MG63 (cell line): ENCODE measurements at regions not wholly inside any gene's neighbourhood (a gene's known extent, or its start where the extent isn't known, plus 50 kb on each side); places are given as distances from the start of the nearest gene placed in this dataset.

Source experiments
- DNase-seq: peaks from one replicate; pipeline ENCODE4 v3.0.0-alpha.2; 2020
- H3K27me3 ChIP-seq: fragments of 250-450 bp; sonication (Bioruptor Pico); 2 replicates; pipeline ENCODE4 v1.5.1; 2020; ENCODE audit warnings: mild to moderate bottlenecking, moderate library complexity
- H3K36me3 ChIP-seq: fragments of 250-450 bp; sonication (Bioruptor Pico); 2 replicates; pipeline ENCODE4 v1.5.1; 2020; ENCODE audit warnings: mild to moderate bottlenecking, moderate library complexity
- H3K4me3 ChIP-seq: fragments of 250-450 bp; sonication (Bioruptor Pico); 2 replicates; pipeline ENCODE4 v1.5.1; 2020; ENCODE audit warnings: mild to moderate bottlenecking, moderate library complexity
- H3K9me3 ChIP-seq: fragments of 250-450 bp; sonication (Bioruptor Pico); 2 replicates; pipeline ENCODE4 v1.5.1; 2020; ENCODE audit warnings: mild to moderate bottlenecking, moderate library complexity

DNA sequence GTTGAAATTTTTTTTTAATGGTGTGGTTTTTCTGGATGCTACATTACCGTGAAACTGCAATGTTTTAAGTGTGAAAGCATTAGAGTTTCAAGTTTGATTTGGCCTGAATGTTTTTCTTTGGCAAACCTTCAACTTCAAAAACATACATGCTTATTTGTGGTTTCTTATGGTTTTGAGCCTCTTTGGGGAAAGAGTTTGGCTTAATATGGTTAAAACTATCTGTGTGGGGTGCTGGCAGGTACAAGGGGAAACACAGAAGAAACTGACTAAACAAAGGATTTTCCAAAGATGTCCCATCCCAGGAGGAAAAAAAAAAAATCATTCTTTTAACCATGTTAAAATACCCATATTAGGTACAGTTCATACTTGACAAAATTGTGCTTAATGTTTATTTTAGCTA is 121.1 kb downstream of the HGF start:
- peaks cover 15% of the 10 kb centered on the region for H3K9me3 ChIP-seq
- H3K36me3 ChIP-seq = no peaks in the 10 kb centered on the region
- no peak for DNase-seq
- H3K4me3 ChIP-seq = no peak overlapping the region
- no peaks in the 10 kb centered on the region for H3K27me3 ChIP-seq

GRCh38 chr7:81645435-81645834 is 124.4 kb downstream of the HGF start:
- H3K36me3 ChIP-seq = no peaks in the 10 kb centered on the region
- H3K9me3 ChIP-seq = no peaks in the 10 kb centered on the region; the same call in 1 of the 2 replicates
- DNase-seq = no peak
- no peaks in the 10 kb centered on the region for H3K27me3 ChIP-seq
- H3K4me3 ChIP-seq = no peak overlapping the region

DNA sequence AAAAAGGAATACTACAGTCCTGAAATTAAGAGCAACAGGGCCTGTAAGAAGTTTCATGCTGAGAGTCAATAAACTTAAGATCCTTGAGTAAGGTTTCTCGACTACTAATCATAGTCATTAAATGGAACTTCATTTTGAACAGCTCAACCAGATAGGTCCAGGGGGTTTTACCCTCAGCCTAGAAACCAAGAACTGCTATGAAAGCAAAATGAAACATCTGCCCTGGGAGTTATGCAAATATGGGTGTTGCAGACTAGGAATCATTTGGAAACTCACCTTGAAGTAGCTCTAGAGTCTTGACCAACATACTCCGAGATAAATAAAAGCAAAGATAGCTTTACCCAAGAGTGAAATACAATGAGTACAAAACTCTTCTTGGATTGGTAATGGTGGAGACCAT is 128.0 kb downstream of the HGF start:
- H3K36me3 ChIP-seq = no peaks in the 10 kb centered on the region
- no peaks in the 10 kb centered on the region for H3K27me3 ChIP-seq
- H3K9me3 ChIP-seq = no peaks in the 10 kb centered on the region; the same call in 1 of the 2 replicates
- no peak for DNase-seq
- H3K4me3 ChIP-seq = no peak overlapping the region

DNA sequence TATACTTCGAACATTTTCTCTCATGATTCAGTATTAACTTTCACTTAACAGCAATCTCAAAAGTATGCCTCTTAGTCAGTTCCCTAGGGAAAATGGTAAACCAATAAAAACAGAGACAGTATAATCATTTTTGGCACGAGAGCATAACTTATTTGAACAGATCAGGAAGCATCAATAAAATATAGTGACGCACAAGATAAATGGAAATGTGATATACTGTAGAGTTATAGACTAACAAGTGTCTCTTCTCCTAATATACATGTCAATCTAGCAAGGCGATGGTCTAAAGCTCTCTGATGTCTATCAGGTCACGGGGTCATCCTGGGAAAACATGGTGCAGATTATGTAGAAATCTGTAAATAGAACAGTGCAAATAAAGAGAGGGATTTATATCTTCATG is 131.6 kb downstream of the HGF start:
- Histone ChIP-seq H3K9me3 (no peaks in the 10 kb centered on the region; the same call in 1 of the 2 replicates), H3K27me3 (no peaks in the 10 kb centered on the region), H3K4me3 (no peak overlapping the region), H3K36me3 (no peaks in the 10 kb centered on the region)
- no peak for DNase-seq

DNA sequence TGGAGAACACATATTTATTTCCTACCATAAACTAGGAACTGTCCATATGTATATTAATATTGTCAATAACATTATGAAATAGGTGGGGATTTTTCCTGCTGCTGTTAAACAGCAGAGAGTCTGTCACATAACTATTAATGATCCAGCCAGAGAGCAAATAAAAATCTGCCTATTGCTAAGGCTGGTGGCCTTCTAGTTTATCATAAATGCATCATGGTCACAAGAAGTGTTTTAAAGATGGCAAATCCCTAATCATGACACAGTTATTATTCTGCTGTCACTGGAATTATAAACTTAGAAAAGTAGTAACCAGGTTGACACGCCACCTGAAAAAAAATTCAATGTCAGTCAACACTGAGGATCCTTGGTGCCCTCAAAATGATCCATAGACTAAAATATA is 132.3 kb downstream of the HGF start:
- no peaks in the 10 kb centered on the region for H3K27me3 ChIP-seq
- no peaks in the 10 kb centered on the region for H3K36me3 ChIP-seq
- no peak overlapping the region for H3K4me3 ChIP-seq
- no peak for DNase-seq
- no peaks in the 10 kb centered on the region; the same call in 1 of the 2 replicates for H3K9me3 ChIP-seq

DNA sequence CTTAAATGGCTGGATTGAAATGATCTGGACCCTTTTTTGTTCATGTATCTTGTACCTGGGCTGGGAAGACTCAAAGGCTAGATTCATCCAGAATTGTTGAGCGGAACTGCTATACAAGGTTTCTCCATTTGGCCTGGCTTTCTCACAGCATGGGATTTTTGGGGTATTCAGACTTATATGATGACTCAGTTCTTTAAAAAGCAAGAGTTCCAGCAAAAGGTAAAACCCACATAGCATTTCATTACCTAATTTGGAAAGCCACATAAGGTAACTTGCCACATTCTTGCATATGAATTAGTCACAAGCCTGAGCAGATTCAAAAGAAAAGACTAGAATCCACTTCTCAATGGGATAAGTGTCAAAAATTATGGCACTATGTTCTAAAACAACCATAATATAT is 137.4 kb downstream of the HGF start:
- no peak for DNase-seq
- Histone ChIP-seq H3K36me3 (no peaks in the 10 kb centered on the region), H3K4me3 (no peak overlapping the region), H3K9me3 (no peaks in the 10 kb centered on the region), H3K27me3 (no peaks in the 10 kb centered on the region)

DNA sequence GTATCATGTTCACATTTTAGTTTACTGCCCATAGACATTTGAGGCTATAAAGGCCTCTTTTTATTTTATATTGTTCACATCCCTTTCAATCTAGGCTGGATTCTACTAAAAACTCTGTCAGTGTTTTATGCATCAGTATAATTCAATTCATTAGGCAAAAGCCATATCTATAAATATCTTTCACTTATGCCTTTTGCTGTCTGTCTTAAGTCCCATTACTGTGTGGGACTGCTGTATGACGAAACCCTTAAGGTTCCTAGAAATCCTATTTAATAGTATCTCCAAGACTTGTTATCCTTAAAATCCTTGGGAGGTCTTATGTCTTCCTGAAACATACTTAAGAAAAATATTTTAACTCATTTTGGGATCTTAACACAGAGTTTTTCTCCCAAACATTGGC is 139.2 kb downstream of the HGF start:
- H3K27me3 ChIP-seq = no peaks in the 10 kb centered on the region
- H3K4me3 ChIP-seq = no peak overlapping the region
- H3K9me3 ChIP-seq = no peaks in the 10 kb centered on the region
- DNase-seq = no peak
- H3K36me3 ChIP-seq = no peaks in the 10 kb centered on the region

GRCh38 chr7:81629702-81630101 is 140.1 kb downstream of the HGF start:
- Histone ChIP-seq H3K36me3 (no peaks in the 10 kb centered on the region), H3K9me3 (no peaks in the 10 kb centered on the region), H3K4me3 (no peak overlapping the region), H3K27me3 (no peaks in the 10 kb centered on the region)
- no peak for DNase-seq

DNA sequence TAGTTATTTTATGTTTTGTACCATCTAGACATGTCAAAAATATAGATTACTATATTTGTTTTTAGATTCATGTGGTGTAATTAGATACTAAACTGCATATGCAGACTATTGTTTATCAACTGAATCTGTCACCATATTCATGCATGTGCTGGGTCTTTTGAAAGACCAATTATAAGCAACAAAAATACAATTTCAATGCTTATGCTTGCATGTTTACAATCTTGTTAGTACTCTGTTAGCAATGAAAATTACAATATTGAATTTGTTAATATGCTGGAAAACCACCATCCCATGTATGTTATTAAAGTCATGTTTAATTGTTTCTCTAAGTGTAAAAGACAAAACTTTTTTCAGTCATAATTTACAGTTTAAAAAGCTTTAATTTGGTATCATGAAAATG is 140.9 kb downstream of the HGF start:
- H3K36me3 ChIP-seq = no peaks in the 10 kb centered on the region
- no peak overlapping the region for H3K4me3 ChIP-seq
- no peaks in the 10 kb centered on the region for H3K27me3 ChIP-seq
- no peaks in the 10 kb centered on the region for H3K9me3 ChIP-seq
- no peak for DNase-seq

DNA sequence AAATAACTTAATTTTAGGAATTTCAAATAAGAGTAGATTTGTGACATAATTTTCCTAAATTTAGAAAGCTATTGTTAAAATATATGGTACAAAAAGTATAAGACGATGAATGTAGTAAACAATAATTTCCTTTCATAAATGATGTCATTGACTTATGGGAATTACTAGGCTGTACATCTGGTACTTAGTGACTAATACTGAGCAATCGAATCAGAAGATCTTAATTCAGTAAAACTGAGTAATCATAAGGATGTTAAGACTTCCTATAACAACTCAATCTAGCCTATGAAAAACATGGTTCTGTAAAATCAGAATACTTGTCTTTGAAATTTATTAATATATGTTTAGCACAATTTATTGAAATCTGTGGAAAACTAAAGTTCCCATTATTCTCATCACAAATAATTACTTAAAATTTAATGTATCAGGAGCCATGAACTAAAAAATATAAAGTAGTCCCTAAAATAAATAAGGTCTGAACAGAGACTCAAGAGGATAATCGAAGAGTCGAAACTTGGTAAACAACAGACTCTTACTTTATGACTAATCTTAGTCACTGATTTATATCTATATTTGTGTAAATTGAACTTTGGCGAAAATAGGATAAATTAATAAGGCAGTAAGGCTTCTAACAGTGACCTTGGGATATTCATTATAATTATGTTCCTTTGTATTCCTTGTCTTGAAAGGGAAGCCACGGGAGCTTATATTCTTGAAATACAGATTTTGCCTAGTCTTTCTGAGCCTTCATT is 142.1 kb downstream of the HGF start:
- H3K27me3 ChIP-seq = no peaks in the 10 kb centered on the region
- no peaks in the 10 kb centered on the region for H3K36me3 ChIP-seq
- no peak overlapping the region for H3K4me3 ChIP-seq
- H3K9me3 ChIP-seq = no peaks in the 10 kb centered on the region
- DNase-seq = no peak

GRCh38 chr7:81626008-81626407 is 143.8 kb downstream of the HGF start:
- Histone ChIP-seq H3K9me3 (no peaks in the 10 kb centered on the region), H3K27me3 (no peaks in the 10 kb centered on the region), H3K4me3 (no peak overlapping the region), H3K36me3 (no peaks in the 10 kb centered on the region)
- DNase-seq = peak; percentile 11

GRCh38 chr7:81624650-81625631 is 144.9 kb downstream of the HGF start:
- no peak for DNase-seq
- Histone ChIP-seq H3K9me3 (no peaks in the 10 kb centered on the region), H3K27me3 (no peaks in the 10 kb centered on the region), H3K4me3 (no peak overlapping the region), H3K36me3 (no peaks in the 10 kb centered on the region)

DNA sequence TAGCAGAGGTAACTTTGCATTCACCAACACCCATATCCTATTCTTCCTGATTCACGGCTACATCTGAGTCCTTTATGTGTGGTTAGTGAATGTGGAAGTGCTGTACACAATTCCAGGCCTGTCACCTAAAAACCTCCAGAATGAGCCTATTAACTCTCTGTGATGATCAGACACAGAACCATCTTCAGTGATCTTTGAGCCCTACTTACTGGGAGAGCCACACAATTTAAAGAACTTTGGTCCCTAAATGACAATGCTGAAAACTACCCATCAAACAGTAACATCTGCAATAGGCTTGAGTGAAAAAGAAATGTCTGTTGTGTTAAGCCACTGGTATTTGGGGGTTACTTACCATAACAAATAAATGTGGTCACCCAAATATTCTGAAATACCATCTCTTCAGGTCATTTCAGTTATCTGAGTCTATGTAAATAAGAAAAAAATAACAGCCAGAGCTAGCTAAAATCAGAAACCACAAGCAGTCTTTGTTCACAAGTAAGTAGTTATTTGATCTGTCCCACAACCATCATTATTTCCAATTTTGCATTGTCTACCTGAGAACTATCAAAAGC is 145.7 kb downstream of the HGF start:
- H3K4me3 ChIP-seq = no peak overlapping the region
- no peaks in the 10 kb centered on the region for H3K36me3 ChIP-seq
- H3K27me3 ChIP-seq = no peaks in the 10 kb centered on the region
- no peak for DNase-seq
- no peaks in the 10 kb centered on the region for H3K9me3 ChIP-seq

DNA sequence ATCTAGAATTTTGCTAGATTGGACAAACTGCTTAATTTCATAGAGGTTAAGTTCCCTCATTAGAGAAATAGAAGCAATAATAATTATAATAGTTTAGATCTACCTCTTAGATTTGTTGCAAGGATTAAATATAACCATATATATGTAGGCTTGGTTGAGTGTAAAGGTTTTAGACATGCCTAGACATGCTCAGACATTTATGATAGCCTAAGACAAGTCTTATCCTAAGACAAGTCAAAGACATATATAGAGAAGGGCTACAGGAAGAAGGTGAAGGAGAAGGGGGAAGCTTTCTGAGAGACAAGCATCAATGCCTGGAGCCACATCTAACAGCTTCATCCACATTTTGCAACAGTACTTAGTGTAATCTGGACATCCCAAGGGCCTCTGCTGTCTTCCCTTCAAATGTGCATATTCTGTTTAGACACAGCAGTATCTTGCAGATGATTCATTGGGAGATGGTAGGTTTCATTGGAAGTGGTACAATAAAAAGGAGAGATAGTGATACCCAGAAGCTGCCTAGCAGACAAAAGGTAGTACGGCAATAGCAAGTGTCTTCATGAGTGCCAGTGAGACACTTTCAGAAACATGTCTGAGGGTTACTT is 146.5 kb downstream of the HGF start:
- Histone ChIP-seq H3K9me3 (no peaks in the 10 kb centered on the region), H3K27me3 (no peaks in the 10 kb centered on the region), H3K4me3 (no peak overlapping the region), H3K36me3 (no peaks in the 10 kb centered on the region)
- no peak for DNase-seq

DNA sequence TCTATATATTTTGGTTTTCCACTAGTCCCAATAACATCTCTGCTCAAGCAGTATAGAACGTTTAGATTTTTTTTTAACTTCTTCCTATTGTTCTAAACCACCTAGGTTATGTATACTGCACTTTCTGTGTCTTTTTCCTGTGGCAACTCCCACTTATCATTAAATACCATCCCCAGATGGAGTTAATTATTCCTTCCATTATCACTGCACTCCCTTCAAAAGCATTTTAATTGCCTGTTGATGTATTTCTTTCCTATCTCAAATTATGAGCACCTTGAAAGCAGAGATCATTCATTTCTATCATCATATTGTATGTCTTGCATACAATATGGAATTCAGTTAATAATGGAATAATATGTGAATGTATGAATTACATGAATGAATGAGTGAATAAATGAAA is 148.0 kb downstream of the HGF start:
- no peak for DNase-seq
- Histone ChIP-seq H3K9me3 (no peaks in the 10 kb centered on the region), H3K27me3 (no peaks in the 10 kb centered on the region), H3K36me3 (no peaks in the 10 kb centered on the region), H3K4me3 (no peak overlapping the region)

DNA sequence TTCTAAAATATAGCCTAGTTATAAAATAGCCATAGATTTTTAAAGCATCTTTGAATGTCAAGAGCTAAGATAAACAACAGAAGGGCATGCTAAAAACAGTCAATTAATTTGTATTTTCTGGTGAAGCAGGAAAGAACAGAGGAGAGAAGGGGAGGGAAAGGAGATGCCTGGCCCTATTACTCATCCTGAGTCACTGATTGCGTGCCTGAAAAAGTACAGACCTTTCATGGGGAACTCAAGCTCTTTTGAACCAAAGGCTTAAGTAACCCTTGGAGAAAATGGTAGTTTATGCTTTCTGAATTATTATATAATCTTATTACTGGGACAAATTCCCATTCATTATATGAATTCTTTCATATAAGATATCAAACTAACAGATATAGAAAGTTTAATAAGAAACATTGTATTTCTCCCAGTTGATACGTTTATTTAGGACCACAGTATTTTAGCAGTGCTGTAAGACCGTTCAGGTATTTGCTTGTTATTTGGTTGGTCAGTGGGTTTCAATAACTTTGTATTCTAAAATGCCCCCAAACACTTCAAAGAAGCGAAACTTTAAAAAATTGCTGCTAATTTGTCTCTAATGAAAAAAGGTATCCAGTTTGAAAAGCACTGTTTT is 151.3 kb downstream of the HGF start:
- no peaks in the 10 kb centered on the region for H3K27me3 ChIP-seq
- peak; percentile 66 for DNase-seq
- H3K4me3 ChIP-seq = no peak overlapping the region
- no peaks in the 10 kb centered on the region for H3K36me3 ChIP-seq
- H3K9me3 ChIP-seq = no peaks in the 10 kb centered on the region

GRCh38 chr7:81616951-81617350 is 152.9 kb downstream of the HGF start:
- no peaks in the 10 kb centered on the region for H3K9me3 ChIP-seq
- no peak for DNase-seq
- H3K4me3 ChIP-seq = no peak overlapping the region
- no peaks in the 10 kb centered on the region for H3K27me3 ChIP-seq
- no peaks in the 10 kb centered on the region for H3K36me3 ChIP-seq
